ENCODE measurements at regions not wholly inside any gene's neighbourhood (a gene's known extent, or its start where the extent isn't known, plus 50 kb on each side); places are given as distances from the start of the nearest gene placed in this dataset.
"Not testable (repeated sequence)": the region's sequence is repeated elsewhere in the genome, so short reads cannot be mapped to it uniquely, and the experiment has no call there.

DNA sequence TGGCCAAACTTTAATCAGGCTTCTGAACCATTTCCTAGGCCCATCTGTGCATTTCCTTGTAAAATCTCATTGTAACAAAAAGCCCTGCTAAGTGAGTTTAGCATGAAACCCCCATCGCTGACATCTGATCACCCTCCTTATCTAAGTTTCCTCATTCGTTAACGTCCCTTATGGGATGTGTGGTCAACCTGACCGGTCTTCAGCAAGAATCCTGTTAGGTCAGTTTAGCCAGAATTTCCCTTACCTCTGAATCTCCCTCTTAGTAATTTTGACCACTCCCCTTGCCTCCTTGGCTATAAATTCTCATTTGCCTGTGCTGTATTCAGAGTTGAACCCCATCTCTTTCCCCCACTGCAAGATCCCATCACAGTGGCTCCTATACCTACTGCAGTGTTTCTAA is 239.3 kb downstream of the RMST start:
- DNase-seq: no peak
- intact Hi-C loops (cut with DNase I): no loop called here

DNA sequence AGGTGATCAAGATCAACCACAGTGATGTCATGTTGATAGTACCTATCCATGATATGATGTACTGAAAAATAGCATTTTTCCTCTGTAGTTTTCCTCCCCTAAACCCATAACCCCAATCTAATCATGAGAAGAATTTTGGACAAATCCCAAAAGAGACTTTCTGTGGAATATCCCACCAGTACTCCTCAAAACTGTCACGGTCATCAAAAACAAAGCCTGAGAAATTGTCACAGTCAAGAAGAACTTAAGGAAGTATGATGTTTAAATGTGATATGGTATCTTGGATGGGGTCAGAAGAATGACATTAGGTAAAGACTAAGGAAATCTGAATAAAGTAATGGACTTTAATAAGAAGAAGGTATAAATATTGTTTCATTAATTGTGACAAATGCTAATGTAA is 248.8 kb downstream of the RMST start:
- no peak for DNase-seq
- intact Hi-C loops (cut with DNase I): no loop called here

DNA sequence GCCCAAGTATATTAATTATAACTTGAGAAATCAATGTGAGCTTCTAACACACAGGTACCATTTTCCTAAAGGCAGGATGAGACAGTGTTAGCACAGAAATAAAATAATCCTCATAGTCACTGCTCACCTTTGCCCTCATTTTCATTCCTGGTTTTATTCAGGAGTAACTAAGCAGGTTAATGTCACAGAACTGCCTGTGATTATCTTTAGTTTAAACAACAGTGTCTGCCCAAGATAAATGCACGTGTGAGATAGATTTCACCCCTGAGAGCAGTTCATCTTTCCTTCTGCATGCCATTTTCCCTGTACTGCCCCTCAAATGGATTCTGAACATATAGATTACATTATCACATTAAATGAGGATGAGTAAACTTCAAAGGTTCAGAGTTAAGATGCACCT is 250.7 kb downstream of the RMST start:
- intact Hi-C loops (cut with DNase I): no loop called here
- no peak for DNase-seq

DNA sequence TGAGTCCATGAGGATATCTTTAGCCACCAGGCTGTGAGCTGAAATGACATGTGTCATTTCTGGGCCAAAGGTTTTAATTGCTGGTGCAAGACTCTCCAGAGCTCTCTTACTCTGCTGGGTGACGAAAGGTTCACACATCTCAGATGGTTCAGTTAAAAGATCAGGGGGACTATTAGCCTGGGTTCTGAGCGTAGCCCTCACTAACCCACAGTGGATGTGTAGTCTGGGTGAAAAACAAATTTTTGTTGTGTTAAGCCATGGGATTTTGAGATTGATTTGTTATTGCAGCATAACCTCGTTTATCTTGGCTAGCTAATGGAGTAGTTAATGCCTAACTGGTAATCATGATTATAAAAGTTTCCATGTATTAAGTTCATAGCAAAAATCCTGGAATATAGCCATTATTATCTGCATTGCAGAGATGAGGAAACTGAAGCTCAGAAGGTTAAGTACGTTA is 251.5 kb downstream of the RMST start:
- intact Hi-C loops (cut with DNase I): no loop called here
- no peak for DNase-seq

DNA sequence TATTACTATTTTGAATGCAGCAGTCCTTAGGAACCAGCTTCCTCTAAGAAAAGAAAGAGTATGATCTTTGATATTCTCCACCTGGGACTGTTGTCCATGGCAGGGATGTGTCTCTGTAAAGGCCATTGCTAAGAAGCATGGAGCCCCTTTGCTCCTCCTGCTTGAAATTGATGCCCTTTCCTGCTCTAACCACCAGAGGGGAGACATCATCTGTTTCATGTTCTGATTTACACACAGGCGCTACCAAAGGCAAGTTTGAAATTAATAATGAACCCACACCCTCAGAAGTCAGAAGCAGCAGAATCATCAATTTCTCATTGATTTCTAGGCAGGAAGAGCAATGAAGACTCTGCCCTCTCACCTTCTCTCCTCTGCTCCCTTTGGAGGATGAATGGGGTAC is 253.8 kb downstream of the RMST start:
- DNase-seq: no peak
- intact Hi-C loops (cut with DNase I): no loop called here

DNA sequence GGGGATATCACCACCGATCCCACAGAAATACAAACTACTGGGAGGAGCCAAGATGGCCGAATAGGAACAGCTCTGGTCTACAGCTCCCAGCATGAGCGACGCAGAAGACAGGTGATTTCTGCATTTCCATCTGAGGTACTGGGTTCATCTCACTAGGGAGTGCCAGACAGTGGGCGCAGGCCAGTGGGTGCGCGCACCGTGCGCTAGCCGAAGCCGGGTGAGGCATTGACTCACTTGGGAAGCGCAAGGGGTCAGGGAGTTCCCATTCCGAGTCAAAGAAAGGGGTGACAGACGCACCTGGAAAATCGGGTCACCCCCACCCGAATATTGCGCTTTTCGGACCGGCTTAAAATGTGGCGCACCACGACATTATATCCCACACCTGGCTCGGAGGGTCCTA is 261.2 kb downstream of the RMST start:
- intact Hi-C loops (cut with DNase I); DNase-seq: not testable (repeated sequence)

DNA sequence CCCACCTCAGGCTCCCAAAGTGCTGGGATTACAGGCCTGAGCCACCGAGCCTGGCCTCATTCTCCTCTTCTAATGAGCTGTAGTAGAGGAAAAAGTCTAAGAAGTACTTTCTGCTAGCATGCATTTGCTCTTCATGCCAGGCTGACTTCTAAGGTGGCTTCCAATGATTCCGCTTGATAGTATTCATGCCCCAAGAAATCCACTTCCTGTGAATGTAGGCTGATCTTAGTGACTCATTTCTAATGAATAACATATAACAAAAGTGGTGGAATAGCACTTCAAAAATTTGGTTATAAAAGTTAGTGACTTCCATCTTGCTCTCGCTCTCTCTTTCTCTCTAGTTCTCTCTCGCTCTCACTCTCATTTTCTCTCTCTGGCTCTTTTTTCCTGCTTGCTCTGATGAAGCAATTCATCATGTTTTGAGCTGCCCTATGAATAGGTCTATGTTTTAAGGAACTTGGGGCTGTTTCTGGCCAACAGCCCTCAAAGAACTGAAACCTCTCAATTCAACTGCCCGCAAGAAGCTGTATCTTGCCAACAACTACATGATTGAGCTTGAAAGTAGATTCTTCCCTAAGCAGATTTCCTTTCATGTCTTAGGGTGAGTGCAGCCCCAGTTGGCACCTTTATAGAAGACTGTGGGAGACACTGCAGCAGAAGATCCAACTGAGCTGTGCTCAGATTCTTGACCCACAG is 282.9 kb downstream of the RMST start:
- no peak for DNase-seq
- intact Hi-C loops (cut with DNase I): no loop called here

DNA sequence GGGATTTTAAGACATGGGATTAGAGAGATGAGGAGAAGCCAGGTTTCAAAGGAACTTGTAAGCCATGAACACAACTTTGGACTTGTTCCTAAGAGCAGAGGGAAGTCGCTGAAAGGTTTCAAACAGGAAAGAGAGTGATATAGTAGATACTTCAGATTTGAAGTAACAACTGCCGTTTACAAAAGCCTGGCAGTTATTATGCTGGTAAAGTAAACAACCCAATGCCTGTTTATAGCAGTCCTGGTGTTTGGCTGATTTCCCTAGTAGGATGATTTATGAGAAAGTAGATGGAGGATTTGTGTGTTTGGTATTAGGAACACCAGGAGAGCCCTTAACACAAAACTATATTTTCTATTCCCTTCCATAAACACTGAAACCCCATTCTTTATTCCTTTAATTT is 285.7 kb downstream of the RMST start:
- intact Hi-C loops (cut with DNase I): no loop called here
- DNase-seq: no peak

DNA sequence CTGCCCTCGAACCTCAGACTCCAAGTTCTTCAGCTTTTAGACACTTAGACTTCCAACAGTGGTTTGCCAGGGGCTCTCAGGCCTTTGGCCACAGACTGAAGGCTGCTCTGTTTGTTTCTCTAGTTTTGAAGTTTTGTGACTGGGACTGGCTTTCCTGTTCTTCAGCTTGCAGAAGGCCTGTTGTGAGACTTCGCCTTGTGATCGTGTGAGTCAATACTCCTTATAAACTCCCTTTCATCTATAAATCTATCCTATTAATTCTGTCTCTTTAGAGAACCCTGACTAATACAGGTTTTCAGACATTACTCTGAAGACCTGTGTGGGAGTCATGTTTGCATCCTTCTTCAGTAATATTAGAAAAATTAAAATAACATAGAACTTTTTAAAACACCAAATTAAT is 289.1 kb downstream of the RMST start:
- DNase-seq: no peak
- intact Hi-C loops (cut with DNase I): no loop called here

DNA sequence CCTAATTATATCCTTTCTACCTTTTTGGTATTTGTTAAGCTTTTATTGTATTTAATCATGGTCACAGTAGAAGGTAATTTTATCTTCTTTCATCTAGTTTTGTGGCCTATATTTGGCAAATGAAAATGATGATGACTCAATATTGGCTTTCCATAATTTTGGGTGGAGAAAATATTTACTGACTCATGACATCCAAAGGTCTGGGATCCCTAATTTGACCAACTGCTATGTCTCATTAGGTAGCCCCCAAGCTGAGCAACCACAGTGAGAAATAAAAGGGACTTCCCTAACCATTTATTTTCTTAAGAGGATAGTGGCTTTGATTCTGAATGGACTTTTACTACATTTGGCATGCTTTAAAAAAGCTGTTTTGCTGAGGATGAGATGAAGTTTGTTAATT is 289.5 kb downstream of the RMST start:
- DNase-seq: no peak
- intact Hi-C loops (cut with DNase I): no loop called here

DNA sequence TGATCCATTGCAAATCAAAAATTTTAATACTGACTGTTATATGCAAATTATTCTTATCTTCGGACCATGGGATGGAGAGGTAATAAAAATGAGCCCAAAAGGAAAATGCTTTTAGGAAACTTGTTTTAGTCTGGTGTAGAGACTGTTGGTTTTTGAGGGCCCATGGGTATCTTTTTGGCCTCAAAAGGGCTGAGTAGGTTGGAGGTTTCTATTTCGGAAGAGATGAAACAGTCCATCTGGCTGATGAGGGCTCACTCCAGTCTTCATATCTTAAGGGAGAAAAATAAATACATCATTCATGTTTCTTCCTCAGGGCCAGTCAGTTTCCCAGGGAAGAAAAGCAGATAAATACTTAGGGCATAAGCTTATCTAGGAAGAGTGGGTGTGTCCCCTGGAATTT is 290.7 kb downstream of the RMST start:
- intact Hi-C loops (cut with DNase I): no loop called here

DNA sequence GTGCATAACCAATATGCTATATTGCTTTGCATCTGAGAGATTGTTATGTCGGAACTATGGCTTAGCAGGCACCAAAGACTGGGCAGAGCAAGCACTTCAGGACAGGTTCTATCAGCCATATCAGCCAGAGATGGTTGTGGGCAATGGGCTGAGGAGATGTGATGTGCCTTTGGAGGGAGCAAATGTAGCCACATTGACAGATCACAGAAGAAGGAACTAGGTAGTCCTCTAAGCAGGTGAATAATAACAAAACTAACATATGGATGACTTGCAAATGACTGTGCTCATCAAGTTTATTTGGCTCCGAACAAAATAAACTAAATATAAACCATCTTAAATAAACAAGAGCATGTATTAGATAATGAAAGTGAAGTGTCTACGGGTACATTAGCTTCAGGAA is 291.7 kb downstream of the RMST start:
- intact Hi-C loops (cut with DNase I): no loop called here
- DNase-seq: no peak

More for the DNA sequence above, 290.7 kb downstream of the RMST start:
- no peak for DNase-seq

DNA sequence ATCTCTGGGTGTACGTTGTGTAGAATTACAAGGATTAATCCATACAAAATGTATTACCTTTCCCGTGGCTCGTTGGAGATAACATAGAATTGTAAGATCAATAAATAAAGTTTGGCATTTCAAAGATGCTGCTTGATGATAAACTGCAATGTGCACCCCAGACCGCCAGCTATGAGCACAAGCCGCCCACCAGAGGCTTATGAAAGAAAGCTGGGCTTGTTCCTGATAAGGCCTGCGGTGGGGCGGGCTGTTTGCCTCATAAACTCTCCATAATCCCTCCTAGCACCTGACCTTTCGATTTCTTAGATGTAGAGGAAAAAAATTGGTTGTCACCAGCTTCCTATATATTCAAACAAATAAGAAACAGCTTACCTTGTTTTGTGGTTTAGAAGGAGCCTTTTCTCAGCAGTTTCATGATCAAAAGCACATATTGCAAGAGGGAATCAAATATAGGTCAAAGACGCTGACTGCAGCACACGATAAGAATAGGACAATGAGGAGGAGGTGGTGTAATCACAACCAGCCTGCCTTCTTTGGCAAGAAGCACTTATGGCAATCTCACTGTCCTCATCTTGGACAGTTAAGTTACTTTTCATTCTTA is 293.6 kb downstream of the RMST start:
- peak in 3 of 10 donors; percentile 8 to 73 (median 62) for DNase-seq
- intact Hi-C loops (cut with DNase I): no loop called here

DNA sequence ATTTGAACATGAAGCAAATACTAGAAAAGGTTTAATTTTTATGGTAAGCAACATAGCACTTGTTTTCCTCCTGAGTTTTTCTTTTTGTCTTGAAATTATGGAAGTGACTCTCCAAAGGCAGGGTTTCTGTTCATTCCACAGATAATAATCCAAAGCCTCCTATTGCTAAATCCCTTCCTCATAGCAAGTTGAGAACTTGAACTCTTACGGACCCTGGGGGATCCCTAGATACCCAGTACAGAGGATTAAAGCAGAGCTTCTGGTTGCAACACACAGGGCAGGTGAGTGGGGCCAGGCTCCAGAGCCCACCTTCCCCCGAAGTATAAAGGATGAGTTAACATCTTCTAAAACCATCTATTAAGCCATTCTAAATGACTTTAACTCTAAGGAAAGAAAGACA is 294.1 kb downstream of the RMST start:
- no peak for DNase-seq

DNA sequence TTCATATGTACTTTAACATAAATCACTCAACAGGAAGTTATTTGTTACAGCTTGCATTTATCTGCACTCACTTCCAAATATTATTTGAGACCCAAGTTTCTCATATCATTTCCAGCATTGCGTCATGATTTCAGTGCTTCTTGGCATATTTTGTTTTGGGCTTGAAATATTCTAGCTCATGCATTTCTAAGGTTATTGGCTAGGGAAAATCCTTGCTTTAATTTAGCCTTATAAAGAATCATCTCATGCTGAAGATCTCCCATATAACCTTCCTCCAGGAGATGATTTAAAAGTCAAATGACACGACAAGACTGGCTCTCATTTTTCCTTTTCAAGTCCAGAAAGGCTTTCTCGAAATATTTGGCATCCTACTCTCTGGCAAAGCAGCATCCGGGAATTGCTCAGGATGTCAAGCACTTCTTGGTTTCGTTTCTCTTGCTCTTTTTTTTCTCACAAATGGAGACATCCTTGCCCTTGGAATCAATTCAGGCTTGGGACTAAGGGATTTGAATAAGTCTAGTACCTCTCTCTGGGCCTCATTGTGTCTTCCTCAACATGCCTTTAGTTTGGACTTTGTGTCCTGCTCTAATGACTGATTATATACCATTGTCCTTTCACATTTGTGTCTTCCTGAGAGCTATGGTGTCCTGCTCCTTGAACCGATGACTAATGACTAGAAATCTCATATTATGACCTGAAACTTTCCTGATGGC is 295.0 kb downstream of the RMST start:
- intact Hi-C loops (cut with DNase I): no loop called here
- no peak for DNase-seq

More for the DNA sequence above, 294.1 kb downstream of the RMST start:
- intact Hi-C loops (cut with DNase I): no loop called here

DNA sequence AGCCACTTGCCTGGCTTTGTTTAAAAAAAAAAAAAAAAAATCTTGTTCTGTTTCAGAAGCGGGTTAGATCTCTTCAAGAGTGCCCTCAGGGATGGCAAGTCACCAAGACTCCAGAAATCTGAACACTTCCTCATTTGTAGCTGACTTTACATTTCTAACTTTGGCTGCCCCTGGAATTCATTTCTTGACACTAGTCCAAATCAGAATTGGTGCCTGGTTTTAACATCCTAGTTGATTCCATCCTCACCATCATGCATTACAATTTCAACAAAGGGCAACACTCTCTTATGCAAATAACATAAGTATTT is 295.5 kb downstream of the RMST start:
- DNase-seq: no peak
- intact Hi-C loops (cut with DNase I): no loop called here

DNA sequence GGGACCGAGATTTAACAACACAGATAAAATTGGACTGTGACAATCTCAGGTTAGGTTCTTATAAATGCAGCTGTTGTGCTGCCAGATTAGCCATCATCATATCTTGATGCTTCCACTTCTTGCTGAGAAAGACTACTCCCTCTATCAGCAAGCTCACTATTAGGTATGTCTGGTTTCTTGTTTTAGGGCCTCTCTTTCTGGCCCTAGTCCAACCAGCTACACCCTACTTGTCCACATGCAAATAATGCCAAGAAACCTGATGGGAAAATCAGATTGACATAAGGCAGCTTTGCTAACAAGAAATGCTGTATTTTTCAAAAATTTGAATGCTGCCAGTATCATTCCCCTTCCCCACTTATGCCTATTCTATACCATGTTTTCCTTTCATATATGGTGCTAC is 296.0 kb downstream of the RMST start:
- no peak for DNase-seq
- intact Hi-C loops (cut with DNase I): no loop called here

DNA sequence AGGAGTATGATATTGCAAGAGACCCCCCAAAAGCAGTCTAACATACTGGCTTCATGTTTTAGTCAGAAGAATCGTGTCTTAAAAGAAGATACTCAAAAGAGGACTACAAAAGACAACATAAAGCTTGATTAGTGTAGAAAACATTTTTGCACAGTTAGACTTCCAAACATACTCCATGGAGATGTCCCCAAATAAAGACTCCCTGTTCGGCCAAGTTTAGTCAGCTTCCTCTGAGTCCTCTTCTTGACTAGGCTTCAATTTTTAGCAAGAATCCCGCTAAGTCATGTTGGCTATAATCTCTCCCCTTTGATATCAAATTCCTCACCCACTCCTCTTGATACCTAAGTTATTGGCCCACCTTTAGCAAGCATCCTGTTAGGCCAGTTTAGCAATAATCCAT is 298.0 kb downstream of the RMST start:
- DNase-seq: no peak
- intact Hi-C loops (cut with DNase I): no loop called here

DNA sequence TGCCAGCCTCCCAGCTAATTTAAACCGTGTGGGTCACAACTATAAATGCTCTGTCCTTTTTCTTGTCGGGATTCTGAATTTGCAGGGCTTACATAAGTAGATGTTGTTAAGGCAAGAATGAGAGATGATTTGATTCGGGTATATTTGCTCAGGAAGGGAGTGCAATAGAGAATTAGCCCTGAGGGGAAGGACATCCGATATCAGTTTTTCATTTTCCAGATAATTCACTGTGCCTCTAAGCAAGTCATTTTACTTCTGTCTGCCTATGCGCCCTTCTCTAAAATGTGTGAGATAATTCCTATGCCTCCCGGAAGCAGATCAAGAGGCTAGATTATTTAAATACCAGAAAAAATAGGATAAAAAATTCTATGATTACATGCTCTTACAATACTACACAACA is 300.5 kb downstream of the RMST start:
- intact Hi-C loops (cut with DNase I): no loop called here
- DNase-seq: no peak

DNA sequence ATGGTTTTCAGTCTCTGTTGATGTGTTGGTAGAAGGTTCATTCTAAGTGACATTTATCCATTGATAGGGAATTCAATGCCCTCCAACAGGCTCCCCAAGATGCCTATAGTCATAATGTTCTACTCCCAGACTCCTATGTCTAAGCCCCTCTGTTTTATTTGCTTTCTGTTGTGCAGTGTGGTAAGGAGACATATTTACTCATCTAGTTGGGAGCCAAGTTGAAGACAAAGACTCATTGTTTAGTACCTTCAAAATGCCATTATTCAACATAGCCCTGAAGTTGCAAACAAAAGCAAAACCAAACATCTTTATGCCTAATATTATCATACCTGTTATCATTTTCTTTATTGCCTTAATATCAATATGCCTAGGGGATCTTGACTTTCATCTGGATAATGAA is 302.1 kb downstream of the RMST start:
- intact Hi-C loops (cut with DNase I): no loop called here
- no peak for DNase-seq

DNA sequence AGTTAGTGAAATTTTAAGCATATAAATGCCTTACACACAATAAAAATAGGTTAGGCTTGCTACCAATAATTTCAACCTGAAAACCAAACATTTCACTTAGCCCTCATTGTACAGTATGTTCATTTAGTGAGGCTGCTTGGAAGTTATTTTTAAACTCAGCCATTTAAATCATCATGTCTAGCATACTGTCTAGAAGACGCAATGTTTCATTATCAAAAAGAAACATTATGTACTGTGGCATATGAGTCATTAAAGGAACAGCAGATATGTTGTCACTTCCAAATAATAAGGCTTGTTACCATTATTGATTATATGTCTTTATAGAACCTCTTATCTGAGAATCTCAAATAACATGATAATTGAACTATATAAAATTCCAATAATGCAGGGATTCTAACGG is 304.7 kb downstream of the RMST start:
- intact Hi-C loops (cut with DNase I): no loop called here
- no peak for DNase-seq

DNA sequence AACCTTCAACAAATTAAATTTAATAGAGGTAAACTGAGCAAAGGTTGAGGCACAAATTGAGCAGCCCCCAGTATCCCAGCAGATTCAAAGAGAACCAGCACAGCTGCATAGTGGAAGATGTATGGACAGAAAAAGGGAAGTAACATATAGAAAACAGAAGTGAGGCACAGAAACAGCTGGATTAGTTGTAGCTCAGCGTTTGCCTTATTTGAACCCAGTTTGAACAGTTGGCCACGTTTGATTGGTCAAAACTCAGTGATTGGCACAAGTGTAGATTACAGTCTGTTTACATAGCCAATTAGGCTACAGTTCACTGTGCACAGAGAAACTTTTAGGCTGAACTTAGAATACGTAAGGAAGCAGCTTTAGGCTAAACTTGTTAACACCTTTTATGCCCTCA is 315.5 kb downstream of the RMST start:
- intact Hi-C loops (cut with DNase I): no loop called here
- DNase-seq: no peak
